ENCODE measurements at regions not wholly inside any gene's neighbourhood (a gene's known extent, or its start where the extent isn't known, plus 50 kb on each side); places are given as distances from the start of the nearest gene placed in this dataset.

DNA sequence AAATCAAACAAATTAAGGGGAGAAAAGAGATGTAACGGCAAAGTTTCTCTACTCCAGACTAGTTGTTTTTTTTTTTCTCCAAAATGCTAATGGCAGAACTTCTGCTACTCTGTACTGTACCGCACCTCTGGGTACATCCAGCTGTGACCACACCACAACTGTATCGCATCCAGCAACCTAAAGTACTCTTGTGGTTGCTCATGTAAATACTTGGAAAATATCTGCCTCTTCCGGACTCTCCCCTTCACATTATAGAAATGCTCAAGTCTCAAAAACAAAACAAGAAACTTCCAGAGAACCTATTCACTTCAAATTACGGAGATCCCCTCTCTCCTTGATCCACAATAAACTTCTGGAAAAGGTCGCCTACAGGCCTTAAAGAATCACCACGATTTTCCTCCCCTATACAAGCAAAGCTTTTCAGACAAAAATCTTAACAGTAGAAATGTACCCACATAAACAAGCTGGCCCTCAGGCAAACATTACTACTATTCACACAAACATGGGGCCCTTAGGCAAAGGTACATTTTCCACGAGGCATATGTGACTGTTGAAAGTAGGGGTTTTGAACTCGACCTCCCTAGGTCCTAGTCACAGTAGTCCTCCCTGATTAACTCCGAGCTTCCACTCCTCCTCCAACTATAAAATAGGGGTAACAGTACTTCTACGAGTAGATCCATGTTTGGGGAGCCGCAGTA is 222.9 kb upstream of the MKLN1 start:
- Histone ChIP-seq H3K9ac (ENCODE audit: low read depth, low read length) (no peak overlapping the region), H3K9me3 (ENCODE audit: control insufficient read depth, insufficient read depth, low read length) (no peaks in the 10 kb centered on the region), H3K4me3 (ENCODE audit: low read depth, low read length) (no peak overlapping the region), H3K4me1 (ENCODE audit: control insufficient read depth, insufficient read depth, low read length) (peaks cover 4% of the 10 kb centered on the region), H3K36me3 (ENCODE audit: control insufficient read depth, insufficient read depth, low read length) (no peaks in the 10 kb centered on the region), H3K27me3 (ENCODE audit: control insufficient read depth, insufficient read depth, low read length) (peaks cover 13% of the 10 kb centered on the region)

DNA sequence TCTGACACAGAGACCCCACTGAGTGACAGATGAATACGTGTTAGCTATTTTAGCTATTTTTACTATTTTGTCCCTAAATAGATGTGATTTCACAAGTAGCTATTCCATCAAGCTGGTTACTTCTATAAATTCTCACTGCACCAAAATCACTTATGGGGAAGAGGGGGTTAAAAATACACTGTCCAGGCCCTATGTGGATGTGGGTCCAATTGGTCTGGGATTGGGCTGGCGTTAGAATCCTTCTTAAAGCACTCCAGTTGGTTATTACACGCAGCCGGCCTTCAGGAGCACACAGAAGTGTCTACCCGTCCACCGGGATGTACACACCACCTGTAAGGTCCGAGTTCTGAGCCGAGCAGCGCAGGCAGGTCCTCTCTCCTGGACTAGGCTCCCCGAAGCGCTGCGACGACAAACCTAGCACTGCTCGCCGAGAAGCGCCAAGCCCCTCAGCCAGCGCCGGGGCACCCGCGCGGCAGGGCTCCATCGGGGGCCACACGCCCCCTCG is 222.3 kb upstream of the MKLN1 start:
- H3K36me3 ChIP-seq (ENCODE audit: control insufficient read depth, insufficient read depth, low read length), result no peaks in the 10 kb centered on the region
- H3K9ac ChIP-seq (ENCODE audit: low read depth, low read length), result no peak overlapping the region
- H3K27me3 ChIP-seq (ENCODE audit: control insufficient read depth, insufficient read depth, low read length), result peaks cover 13% of the 10 kb centered on the region
- peak overlapping the region; percentile 67 for H3K4me3 ChIP-seq (ENCODE audit: low read depth, low read length)
- no peaks in the 10 kb centered on the region for H3K9me3 ChIP-seq (ENCODE audit: control insufficient read depth, insufficient read depth, low read length)
- H3K4me1 ChIP-seq (ENCODE audit: control insufficient read depth, insufficient read depth, low read length), result peaks cover 4% of the 10 kb centered on the region

DNA sequence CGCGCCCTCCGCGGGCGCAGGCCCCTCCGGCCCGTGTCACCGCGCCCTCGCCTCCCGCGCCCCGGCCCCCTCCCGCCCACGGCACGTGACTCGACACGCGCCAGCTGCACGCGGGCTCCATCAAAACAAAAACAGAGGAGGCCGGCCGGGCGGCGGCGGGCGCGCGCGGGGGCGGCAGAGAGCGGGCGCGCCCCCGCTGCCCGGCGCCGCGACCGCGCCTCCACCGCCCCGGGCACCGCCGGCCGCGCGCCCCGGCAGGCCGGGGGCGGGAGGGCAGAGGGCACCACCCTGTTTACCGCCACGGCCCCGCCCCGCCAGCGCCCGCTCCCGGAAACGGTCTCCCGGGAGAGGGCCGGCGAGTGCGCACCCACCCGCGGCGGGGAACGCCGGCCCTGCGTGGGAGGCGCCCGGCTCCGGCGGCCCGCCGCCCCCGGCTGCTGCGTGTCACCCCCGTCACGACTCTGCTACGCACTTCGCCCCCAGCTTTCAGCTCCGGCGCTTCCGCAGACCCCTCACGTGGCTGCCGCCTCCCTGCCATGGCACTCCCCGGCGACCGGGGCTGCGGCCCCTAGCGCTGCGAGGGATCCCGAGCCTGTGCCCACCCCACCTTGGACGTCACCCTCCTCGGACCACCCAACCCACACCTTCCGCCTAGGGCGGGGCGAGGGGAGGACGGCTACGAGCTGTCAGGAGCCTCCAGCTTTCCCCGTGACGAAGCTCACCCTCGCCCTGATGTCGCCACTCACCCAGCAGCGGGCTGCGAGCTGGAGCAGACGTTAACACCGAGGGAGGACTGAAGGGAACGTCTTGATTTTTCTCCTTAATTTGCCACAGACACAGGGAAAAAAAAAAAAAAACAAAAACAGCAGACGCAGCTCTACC is 221.6 kb upstream of the MKLN1 start:
- H3K4me1 ChIP-seq (ENCODE audit: control insufficient read depth, insufficient read depth, low read length), result peaks cover 11% of the 10 kb centered on the region
- peak overlapping the region; percentile 51 for H3K9ac ChIP-seq (ENCODE audit: low read depth, low read length)
- no peaks in the 10 kb centered on the region for H3K9me3 ChIP-seq (ENCODE audit: control insufficient read depth, insufficient read depth, low read length)
- H3K36me3 ChIP-seq (ENCODE audit: control insufficient read depth, insufficient read depth, low read length), result no peaks in the 10 kb centered on the region
- H3K27me3 ChIP-seq (ENCODE audit: control insufficient read depth, insufficient read depth, low read length), result peaks cover 13% of the 10 kb centered on the region
- peak overlapping the region; percentile 87 for H3K4me3 ChIP-seq (ENCODE audit: low read depth, low read length)

- peaks cover 17% of the 10 kb centered on the region for H3K4me1 ChIP-seq (ENCODE audit: control insufficient read depth, insufficient read depth, low read length)
- H3K36me3 ChIP-seq (ENCODE audit: control insufficient read depth, insufficient read depth, low read length), result no peaks in the 10 kb centered on the region
These were observed 220.9 kb upstream of the MKLN1 start for GRCh38 chr7:131106681-131107336.

GRCh38 chr7:131107337-131108211 is 220.1 kb upstream of the MKLN1 start:
- H3K9me3 ChIP-seq (ENCODE audit: control insufficient read depth, insufficient read depth, low read length), result no peaks in the 10 kb centered on the region
- peaks cover 13% of the 10 kb centered on the region for H3K27me3 ChIP-seq (ENCODE audit: control insufficient read depth, insufficient read depth, low read length)
- peaks cover 17% of the 10 kb centered on the region for H3K4me1 ChIP-seq (ENCODE audit: control insufficient read depth, insufficient read depth, low read length)
- H3K4me3 ChIP-seq (ENCODE audit: low read depth, low read length), result peak overlapping the region; percentile 87
- H3K36me3 ChIP-seq (ENCODE audit: control insufficient read depth, insufficient read depth, low read length), result no peaks in the 10 kb centered on the region
- peak overlapping the region; percentile 68 for H3K9ac ChIP-seq (ENCODE audit: low read depth, low read length)

More at GRCh38 chr7:131106681-131107336, 220.9 kb upstream of the MKLN1 start:
- Histone ChIP-seq H3K4me3 (ENCODE audit: low read depth, low read length) (peak overlapping the region; percentile 87), H3K27me3 (ENCODE audit: control insufficient read depth, insufficient read depth, low read length) (peaks cover 13% of the 10 kb centered on the region), H3K9me3 (ENCODE audit: control insufficient read depth, insufficient read depth, low read length) (no peaks in the 10 kb centered on the region), H3K9ac (ENCODE audit: low read depth, low read length) (peak overlapping the region; percentile 68)

DNA sequence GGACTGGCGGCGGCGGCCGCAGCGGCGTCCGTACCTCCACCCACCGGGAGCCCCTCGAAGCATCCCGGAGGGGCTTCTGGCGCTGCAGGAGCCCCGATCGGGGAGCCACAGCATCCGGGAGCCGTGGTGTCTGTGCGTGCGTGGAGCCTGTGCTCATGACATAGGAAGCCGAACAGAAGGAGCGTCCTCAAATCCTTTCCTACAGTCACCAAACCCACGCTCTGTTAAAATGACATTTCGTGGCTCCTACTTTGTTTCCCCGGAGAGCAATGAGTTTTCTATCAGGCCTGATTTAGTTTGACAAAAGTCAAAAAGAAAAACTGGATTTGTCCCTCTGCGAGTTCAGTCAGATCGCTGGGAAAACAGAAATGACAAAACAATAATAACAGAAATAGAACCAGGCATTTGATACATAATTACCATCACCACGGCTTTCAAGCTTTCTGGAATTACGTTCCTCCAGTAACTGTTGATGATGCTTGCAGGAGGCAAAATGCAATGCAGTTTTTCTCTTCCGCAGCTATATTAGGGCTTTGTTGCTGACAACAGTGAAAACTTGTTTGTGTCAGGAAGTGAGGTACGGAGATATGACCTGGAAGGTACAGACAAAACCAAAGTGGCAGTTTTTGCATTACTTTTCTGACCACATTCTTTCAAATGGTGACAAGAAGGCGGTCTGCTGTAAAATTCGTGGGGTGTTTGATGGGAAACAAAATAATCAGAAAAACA is 219.3 kb upstream of the MKLN1 start:
- H3K4me3 ChIP-seq (ENCODE audit: low read depth, low read length), result peak overlapping the region; percentile 87
- peaks cover 13% of the 10 kb centered on the region for H3K27me3 ChIP-seq (ENCODE audit: control insufficient read depth, insufficient read depth, low read length)
- no peaks in the 10 kb centered on the region for H3K9me3 ChIP-seq (ENCODE audit: control insufficient read depth, insufficient read depth, low read length)
- H3K36me3 ChIP-seq (ENCODE audit: control insufficient read depth, insufficient read depth, low read length), result no peaks in the 10 kb centered on the region
- H3K9ac ChIP-seq (ENCODE audit: low read depth, low read length), result no peak overlapping the region
- peaks cover 17% of the 10 kb centered on the region for H3K4me1 ChIP-seq (ENCODE audit: control insufficient read depth, insufficient read depth, low read length)

- Histone ChIP-seq H3K27me3 (ENCODE audit: control insufficient read depth, insufficient read depth, low read length) (peaks cover 13% of the 10 kb centered on the region), H3K4me3 (ENCODE audit: low read depth, low read length) (peak overlapping the region; percentile 87), H3K9ac (ENCODE audit: low read depth, low read length) (peak overlapping the region; percentile 81), H3K9me3 (ENCODE audit: control insufficient read depth, insufficient read depth, low read length) (no peaks in the 10 kb centered on the region), H3K36me3 (ENCODE audit: control insufficient read depth, insufficient read depth, low read length) (no peaks in the 10 kb centered on the region), H3K4me1 (ENCODE audit: control insufficient read depth, insufficient read depth, low read length) (peaks cover 17% of the 10 kb centered on the region)
These were observed 218.5 kb upstream of the MKLN1 start for GRCh38 chr7:131109011-131109758.

DNA sequence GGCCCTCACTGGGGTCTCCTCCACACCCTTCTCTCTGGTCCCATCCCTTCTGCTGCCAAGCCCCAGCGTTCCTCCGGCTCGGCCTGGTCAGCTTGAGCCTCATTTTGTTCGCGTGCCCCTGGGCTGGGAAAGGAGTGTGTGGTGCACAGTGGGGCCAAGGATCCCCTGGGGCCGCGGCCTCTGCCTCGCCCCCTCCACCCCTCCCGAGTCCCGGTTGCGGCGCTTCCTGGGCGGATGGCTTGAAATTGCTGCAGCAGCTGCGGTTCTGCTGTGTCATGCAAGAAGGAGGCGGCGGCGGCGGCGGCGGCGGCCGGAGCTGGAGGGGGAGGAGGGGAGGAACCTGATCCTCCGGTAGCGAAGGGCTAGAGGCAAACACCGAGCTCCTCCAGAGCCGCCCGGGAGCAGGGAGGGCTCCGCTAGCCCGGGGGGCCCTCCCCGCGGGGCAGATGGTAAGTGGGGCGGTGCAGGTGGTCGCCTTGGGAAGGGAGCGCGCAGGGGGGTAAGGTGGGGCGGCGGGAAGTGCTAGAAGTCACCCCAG is 217.8 kb upstream of the MKLN1 start:
- H3K9ac ChIP-seq (ENCODE audit: low read depth, low read length), result peak overlapping the region; percentile 81
- peak overlapping the region; percentile 87 for H3K4me3 ChIP-seq (ENCODE audit: low read depth, low read length)
- H3K9me3 ChIP-seq (ENCODE audit: control insufficient read depth, insufficient read depth, low read length), result no peaks in the 10 kb centered on the region
- peaks cover 11% of the 10 kb centered on the region for H3K27me3 ChIP-seq (ENCODE audit: control insufficient read depth, insufficient read depth, low read length)
- peaks cover 17% of the 10 kb centered on the region for H3K4me1 ChIP-seq (ENCODE audit: control insufficient read depth, insufficient read depth, low read length)
- H3K36me3 ChIP-seq (ENCODE audit: control insufficient read depth, insufficient read depth, low read length), result no peaks in the 10 kb centered on the region

DNA sequence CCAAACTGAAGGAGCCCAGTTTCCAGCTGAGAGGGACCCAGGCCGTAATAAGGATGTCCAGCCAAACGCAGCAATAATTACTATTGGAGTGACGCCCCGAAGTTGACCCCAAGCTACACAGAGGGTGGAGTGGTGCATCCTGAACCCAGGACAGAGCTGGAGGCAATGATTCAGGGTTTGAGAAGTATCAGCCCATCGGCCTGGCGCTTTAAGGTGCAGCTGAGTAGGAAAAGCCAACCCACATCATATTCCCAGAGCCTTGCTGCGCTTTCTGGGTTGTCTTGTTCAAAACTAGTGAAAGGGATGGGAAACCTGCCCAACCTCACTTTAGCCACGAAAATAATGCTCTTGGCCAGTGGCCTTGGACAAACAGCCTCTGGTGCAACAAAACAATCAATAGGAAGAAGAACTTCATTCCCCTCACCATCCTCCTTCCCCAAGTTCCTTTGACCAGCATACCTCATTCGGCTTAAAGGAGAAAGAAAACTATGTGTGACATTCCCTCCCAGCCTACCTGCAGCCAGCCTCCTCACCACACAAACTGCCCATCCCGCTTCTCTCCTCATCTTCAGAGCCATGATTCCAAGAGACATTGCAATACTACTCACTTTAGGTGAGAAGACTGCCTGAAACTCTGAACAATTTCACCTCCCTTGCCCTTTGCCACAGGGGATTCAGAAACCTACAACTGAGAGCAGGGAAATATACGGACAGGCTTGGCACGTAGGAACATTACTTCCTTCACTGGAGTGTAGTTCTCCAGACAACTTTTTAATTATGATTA is 217.2 kb upstream of the MKLN1 start:
- Histone ChIP-seq H3K9me3 (ENCODE audit: control insufficient read depth, insufficient read depth, low read length) (no peaks in the 10 kb centered on the region), H3K36me3 (ENCODE audit: control insufficient read depth, insufficient read depth, low read length) (no peaks in the 10 kb centered on the region), H3K4me3 (ENCODE audit: low read depth, low read length) (peak overlapping the region; percentile 87), H3K4me1 (ENCODE audit: control insufficient read depth, insufficient read depth, low read length) (peaks cover 17% of the 10 kb centered on the region), H3K9ac (ENCODE audit: low read depth, low read length) (no peak overlapping the region), H3K27me3 (ENCODE audit: control insufficient read depth, insufficient read depth, low read length) (peaks cover 7% of the 10 kb centered on the region)

Measured in iPS-15b (cell line).